NCI-H345 (cell line): ENCODE measurements at regions not wholly inside any gene's neighbourhood (a gene's known extent, or its start where the extent isn't known, plus 50 kb on each side); places are given as distances from the start of the nearest gene placed in this dataset.
A peak's percentile ranks its signal among the peaks of the same experiment; 100 is the strongest.

Experiments used
- DNase-seq: peaks from one replicate; lab custom pipeline; 2025; lab: John Stamatoyannopoulos, UW

DNA sequence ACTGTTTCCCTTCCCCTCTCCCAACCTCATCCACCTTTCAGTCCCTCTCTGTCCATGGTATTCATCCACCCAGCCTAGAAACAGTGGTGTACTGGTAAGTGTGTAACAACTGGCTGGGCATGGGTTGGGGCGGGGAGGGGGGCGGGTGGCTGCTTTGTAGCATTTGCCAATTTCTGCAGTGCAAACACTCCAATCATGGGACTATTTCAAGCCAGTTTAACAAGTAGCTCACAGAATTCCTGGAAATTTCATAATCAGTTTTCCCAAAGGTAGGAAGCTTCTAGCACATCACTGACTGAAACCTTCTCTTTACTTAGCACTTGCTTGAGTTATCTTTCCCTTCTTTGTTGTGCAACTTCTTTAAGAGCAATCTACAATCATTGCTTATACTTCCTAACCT, 100.8 kb upstream of the WASF3 start:
- DNase-seq: no peak

DNA sequence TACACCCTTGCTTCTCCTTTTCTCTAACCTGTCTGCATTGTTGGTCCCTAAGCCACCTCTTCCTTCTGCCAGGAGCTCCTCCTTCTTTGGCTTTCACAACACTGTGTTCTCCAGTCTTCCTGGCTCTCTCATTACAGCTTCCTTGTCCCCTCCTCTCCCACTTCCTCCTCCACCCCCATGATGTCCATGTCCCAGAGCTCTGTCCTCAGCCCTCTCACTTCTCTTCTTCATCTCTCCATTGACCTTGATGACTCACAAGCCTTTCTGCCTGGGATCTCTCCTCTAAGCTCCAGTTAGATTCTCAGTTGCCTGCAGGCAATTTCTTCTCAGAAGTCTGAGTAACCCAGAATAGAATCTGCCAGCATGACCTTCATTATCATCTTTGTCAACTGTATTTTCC, 100.3 kb upstream of the WASF3 start:
- no peak for DNase-seq

DNA sequence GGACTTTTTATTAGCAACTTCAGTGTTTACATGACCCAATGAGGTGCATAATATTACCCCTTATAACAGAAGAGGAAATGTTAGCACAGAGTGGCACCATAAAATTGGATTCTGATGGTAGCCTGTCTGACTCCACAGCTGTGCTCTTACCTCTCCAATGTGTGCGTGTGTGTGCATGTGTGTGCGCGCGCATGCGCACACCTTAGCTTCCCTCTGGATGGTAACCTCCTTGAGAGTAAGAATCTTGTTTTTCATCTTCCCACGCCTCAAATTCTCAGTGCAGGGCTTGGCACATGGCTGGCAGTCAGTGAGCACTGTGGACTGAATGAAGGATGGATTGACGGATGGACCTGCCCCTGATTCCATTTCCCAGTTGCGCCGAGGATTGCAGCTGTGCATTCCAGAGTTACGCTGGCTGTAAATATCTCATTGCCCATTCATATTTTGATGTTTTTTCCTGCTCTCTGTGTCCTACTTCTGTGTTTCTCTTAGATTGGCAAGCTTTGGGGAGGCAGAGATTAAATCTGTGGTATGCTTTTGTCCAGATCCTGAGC, 99.2 kb upstream of the WASF3 start:
- DNase-seq: no peak

DNA sequence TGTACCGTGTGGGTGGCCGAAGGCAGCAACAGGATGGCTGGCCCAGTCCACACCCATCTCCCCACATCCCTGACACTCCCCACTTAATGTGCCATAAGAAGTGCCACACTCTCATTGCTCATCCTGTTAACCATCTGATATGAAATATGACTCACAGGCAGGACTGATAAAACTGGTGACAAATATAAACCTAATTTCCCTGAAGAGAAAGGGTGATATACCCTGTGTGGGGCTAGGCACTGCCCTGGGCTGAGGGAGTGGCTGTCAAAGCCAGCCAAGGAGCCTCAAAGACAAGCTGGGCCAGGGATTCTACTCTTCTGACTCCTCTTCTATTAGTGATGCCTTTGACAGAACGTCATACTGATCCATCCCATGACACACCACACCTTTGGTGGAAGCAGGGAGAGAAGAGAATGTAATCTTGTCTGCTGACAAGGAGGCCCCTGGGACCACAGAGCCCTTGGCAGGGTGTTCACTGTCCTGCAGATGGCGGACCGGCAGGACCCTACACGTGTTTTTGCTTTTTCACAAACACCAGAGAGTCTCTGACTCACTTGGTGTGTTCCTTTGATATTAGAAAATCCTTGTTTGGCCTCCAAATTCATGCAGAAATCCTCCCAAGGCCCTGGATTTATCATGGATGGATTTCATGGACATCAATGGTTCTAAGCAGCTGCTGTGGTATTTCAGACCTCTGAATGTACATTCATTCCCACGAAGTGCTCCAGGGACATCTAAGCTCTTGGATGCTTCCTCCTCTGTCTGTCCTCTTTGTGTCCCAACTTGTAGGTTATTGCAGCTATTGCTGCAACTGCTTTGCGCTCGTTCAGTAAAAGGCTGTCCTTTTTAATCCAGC, 98.0 kb upstream of the WASF3 start:
- no peak for DNase-seq

DNA sequence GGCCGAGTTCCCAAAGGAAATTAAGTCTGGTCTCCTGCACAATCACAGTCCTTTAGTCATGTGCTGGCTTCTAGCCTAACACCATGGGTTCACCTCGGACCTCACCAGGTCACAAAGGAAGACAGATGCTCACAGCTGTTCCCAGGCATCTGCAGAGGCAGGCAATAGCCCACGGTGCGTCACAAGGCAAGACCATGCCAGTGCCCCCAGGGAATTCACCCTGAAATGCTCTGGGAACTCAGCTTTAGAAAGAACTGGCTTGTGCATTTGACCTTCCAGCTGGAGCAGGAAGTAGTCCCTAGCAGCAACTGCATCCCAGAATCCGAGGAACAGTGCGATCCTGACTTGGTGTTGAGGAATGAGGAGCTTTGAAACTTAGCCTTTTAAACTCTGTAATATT, 96.8 kb upstream of the WASF3 start:
- no peak for DNase-seq

DNA sequence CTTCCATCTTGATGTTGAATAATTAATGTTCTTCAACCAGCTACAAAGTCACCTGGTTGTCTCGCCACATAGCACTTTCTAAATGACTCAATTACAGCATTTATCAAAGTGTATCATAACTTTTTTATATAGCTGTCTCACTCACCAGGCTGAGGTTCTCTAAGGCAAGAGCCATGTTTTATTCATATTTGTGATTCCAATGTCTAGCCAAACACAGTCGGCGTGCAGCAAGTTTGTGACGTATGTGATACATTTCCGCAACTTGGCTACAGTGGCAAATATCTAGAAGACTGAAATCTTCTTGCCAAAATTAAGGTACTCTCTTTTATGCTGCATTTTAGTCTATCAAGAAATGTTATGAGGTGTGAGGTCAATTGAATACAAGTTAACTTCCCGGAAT, 94.2 kb upstream of the WASF3 start:
- DNase-seq: no peak

DNA sequence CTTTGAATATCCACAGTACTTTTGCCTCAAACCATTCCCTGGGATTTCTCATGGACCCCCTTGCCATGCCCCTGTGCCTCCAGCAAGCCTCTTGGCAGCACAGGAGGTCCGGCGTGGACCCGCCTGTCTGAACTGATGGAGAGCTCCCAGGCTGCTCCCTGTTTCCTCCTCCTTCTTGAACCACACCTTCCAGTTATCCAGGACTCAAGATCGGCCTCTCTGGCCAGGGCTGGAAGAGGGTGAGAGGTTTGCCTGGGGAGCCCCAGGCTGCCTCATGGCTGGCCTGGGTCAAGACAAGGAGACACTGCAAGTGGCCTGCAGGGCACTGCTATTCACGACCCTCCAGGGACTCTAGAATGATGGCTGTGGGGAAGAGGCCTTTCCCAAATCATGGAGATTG, 93.6 kb upstream of the WASF3 start:
- DNase-seq: no peak

DNA sequence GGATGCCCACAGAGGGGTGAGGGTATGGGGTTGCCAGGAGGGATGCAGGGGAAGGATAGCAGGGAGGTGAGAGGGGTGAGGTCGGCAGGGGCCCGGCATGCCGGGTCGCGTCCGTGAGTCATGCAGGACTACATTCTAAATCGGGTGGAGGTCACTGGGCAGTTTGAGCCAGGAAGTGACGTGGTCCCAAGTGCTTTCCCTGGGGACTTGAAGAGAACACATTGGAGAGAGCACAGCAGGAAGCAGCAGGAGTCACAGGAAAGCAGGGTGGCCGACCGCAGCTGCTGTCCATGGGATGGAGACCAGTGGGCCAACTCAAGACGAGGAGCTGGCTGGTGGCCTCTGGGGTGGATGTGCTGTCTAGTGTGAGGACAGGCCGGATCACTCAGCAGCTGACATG, 92.0 kb upstream of the WASF3 start:
- DNase-seq: no peak

DNA sequence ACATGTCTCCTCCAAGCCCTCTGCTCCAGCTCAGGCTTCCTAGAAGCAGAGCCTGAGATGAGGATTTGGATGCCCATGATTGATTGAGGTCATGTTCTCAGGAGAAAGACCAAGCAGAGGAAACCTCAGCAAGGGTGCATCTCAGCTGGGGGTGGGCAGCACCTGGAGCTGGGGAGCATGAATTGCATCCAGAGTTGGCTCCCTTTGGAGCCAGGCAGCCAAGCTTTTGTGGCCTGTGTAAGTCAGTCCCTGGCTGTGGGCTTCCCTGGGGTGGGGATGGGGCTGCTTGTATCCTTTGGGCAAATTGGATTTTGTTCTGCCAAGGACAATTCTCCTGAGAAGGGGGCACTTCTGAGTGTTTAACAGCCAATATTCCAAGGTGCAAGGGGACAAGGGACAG, 91.5 kb upstream of the WASF3 start:
- DNase-seq: no peak

DNA sequence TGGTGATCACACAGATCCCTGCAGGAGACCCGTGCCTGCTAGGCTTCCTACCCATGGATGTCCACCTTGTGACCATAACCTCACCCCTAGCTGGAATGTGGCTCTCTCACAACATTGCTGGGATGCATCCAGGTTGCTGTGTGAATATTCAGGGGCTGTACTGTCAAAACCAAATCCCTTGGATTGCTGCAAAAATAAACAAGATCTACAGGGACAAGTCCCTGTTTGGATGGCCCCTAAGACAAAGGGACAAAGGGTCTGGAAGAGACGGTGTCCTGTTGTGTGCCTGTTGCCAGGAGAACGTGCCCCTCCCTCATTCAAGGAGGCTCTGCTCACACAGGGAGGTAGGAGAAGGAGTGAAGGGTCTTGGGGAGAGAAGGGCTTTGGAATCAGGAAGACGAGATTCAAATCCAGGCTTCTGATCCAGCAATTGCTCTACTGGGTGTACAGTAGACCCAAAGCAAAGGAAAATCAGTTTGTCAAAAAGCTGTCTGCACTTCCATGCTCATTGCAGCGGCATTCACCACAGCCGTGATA, 89.2 kb upstream of the WASF3 start:
- no peak for DNase-seq

DNA sequence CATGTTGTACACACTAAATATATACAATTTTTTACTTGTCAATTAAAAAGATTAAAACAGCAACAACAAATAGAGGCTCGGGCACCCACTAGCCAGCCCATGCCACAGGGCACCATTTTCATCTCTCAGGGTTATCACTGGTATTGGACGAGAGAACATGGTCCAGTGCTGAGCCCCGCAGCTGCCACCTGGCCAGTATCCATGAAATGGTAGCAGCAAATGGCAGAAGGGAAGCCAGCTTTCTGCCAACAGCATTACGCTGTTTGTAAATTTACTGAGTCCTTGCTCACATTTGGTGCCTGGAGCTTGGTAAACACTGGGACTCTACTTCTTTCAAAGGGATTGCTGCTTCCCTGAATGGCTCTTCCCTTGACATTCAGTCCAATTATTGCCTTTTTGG, 87.9 kb upstream of the WASF3 start:
- DNase-seq: peak; percentile 61

DNA sequence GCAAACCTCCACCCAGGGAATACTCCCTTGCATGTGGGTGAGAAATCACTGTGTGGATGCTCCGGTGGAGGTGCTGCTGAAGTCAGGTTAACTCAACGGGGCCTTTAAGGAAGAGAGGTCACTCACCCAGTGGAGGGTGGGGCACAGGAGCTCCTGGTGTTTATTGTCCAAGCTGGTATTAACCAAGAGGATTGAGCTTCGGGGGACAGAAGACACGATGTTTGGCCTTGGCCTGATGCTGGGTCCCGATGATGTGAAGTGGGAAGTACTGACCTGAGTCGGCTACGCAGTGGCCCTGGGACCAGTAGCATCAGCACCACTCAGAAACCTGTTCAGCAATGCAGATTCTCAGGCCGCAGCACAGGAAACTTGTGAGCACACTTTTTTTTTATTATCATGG, 85.7 kb upstream of the WASF3 start:
- DNase-seq: no peak

DNA sequence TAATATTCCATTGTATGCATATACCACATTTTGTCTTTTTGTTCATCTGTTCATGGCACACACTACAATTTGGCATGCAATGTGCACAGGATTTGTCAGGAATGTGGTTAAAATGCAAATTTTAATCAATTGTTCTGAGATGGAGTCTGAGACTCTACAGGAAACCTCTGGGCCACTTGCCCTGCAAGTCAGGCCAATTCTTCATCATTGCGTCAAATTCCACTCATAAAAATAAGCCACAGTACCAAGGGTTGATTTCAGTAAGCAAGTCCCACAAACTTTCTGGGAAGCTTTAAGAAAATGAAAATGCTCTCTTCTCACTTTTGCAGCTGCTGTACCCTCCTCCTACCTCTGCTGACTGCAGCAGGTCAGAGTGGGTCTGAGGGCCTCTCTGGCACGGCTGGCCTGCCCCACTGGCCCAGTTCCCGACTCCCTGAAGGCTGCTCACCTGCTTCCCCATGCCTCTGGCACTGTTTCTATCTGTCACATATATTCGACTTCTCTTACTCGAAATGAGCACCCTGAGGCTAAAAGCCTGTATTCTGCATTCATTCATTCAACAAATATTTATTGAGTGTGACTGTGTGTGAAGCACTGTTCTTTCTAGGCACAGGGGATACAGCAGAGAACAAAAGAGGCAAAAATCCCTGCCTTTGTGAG, 83.8 kb upstream of the WASF3 start:
- DNase-seq: peak; percentile 67

DNA sequence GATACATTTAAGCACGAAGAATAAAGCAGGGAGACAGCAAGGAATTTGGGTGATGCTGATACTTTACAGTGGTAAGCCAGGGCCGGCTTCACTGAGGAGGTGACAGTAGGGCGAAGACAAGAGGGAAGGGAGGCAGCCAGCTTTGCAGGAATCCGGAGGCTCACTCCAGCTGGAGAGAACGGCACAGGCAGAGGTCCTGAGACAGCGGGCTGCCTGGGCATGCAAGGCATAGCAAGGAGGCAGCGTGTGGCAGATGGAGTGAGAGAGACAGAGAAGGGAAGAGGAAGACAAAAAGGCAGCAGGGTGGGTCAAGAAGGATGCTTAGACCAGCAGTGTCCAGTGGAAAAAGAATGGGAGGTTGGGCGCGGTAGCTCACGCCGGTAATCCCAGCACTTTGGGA, 83.2 kb upstream of the WASF3 start:
- no peak for DNase-seq

DNA sequence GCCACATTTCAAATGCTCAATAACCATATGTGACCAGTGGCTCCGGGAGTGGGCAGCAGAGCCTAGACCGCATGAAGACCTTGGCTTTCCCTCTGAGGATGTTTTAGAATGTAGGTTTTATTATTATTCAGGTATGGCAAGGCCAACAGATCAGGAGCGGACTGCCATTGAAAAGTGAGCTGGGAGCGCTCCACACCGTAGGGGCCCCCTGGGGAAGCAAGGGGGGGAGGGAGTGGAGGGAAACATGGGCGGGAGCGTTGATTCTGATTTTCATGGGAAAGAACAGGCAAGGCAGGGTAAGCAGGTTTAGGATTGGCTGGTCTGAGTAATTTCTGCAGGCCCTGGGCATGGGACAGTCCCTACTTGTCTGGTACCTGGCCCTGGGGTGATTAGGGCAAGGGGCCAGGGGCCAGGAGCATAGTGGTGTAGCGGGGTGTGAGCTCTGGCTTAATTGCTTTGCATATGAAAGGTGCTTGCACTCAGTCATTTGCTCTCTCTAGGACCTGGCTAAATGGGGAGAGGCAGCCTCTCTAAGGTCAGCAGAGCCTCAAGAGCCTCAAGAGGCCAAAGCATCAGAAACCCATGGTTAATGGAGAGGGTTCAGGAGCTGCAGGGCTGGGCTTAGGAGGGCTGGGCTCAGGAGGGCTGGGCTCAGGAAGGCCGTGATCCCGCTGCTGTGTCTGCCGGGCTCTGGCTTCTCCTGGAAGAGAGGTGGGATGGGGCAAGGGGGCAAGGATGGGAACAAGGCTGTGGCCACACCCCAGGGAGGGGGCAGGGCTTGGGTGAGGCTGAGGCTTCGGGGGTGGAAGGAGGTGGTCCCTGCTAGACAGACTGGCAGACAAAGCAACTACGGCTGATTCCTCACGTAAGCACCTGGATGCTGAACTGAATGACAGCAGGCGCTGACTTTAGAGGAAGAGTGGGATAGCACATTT, 82.0 kb upstream of the WASF3 start:
- DNase-seq: no peak

DNA sequence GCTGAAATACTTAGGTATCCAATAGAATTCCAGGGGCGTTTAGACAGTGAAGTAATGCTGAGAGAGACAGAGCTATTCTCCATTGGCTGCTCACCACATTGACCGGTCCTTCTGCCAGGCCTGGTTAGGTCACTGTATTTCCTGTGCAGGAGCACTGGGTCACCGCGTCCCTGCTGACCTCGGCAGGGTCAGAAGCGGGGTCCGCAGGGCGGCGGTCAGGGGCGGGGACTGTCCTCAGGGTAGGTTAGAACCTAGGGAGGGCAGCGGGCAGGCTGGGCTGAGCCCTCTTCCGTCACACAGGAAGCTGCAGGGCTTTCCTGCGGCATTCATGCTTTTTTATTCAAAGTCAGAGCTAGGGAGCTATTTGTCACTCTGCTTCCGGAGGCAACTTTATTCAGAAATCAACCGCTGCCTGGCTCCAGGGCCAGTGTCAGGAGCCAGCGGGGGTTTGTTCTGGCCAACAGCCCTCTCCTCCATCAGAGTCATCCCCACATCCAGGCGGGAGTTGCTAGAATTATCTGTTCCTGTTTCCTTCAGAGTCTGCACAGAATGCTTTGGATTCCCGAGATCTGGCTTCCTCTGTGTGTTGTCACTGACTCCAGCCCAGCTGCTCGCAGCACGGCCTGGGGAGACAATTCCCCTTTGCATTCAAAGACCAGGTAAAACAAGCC, 81.2 kb upstream of the WASF3 start:
- no peak for DNase-seq

DNA sequence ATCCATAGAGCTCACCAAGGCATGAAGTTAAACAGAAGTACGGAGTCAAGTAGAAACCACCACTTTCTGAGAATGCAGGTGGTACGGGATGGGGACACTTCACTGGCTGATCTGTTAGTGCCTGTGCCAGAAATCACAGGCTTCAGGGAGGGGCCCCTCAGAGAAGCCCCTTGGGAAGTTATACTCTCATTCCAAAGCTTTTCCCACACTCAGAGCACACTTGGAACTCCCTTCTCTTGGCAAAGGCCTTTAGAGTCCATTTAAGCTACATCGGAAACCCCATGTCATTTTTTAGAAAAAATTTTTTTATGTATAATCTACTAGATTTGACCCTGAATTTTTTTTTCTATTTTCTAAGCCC, 80.7 kb upstream of the WASF3 start:
- no peak for DNase-seq

DNA sequence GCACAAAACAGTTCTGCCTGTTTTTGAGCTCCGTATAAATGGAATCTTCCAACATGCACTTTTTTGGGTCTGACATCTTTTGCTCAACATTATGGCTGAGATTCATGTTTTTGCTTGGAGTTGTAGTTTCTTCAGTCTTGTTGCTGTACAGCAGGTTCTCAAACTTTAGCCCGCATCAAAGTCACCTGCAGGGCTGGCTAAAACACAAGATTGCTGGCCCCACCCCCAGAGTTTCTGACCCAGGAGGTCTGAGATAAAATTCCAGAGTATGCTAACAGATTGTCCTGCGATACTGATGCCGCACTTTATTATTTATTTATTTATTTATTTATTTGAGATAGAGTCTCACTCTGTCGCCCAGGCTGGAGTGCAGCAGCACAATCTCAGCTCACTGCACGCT, 79.8 kb upstream of the WASF3 start:
- DNase-seq: no peak

DNA sequence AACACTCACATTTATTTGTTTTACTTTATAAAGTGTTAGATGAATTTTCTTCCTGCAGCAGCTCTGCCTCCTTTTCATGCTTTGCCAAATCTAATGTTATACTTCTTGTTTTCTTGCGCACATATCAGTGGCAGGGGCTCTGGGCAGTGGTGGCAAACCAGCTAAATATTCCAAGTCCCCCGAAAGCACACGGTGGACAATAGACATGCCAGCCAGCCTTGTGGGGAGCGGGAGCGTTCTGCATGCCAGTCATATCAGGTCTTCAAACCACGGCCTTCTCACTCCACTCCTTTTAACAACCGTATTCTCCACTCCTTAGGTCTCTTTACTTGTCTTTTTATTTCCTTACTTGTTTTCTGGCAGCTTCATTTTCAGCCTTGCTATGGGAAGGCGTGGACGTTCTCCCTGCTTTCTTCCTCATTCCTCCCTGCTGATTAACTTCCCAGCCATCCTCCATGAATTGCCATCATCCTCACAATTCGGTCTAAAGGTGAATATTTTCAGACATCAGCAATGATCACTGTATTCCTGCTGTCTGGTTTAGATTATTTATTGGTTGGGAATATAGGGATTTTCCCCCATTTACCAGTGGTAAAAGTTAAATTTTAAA, 77.1 kb upstream of the WASF3 start:
- DNase-seq: no peak

DNA sequence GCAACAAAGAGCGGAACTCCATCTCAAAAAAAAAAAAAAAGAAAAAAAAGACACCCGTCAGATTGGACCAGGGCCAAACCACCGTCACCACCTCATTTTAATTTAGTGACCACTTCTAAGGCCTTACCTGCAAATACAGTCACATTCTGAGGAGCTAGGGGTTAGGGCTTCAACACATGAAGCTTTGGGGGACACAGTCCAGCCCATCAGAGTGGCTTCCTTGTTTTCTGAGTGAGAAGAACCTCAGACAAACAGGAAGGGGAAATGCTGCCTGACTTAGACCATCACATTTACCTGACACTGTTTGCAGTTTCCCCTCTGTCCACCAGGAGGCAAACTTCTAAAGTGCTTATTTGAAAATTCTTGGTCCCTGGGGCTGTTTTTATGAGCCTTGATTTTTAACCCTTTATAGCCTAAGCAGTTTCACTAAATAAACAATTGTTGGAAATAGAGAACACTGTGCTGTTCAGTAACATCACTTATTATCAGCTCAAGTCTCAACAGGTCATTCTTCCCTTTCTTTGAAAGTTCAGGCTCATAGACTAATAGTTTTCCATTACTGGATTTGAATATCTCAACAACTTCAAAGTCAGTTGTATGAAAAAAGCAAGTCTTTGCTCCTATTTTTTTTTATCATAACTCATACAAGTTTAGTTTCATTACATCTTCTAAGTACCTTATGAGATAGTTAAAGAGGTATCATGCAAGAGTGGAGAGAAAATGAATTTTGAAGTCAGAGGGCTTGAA, 74.9 kb upstream of the WASF3 start:
- DNase-seq: peak; percentile 51
